ENCODE measurements at regions not wholly inside any gene's neighbourhood (a gene's known extent, or its start where the extent isn't known, plus 50 kb on each side); places are given as distances from the start of the nearest gene placed in this dataset.

DNA sequence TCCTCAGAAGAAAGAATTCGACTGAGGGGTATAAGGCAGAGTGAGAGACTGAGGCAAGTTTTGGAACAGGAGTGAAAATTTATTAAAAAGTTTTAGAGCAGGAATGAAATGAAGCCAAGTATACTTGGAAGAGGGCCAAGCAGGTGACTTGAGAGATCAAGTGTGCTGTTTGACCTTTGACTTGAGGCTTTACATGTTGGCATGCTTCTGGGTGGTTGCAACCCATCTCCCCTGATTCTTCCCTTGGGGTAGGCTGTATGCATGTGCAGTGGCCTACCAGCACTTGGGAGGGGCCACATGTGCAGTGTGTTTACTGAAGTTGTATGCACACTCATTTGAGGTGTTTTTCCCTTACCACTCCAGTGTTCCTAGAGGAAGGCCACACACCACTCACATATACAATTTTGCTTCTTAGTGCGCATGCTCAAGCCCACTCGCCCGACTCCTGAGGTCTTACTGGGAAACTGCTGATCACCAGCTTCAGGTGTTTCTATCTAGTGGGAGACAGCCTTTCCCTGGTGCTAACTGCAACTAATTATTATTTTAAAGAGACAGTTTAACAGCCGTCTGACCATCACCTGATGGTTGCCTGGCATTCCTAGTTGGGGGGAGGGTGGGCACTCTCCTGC, 61.5 kb upstream of the CADPS start:
- TF ChIP-seq CTCF (IDR thresholded peaks at IDR 0.05) (no peak), POLR2A (IDR thresholded peaks at IDR 0.05) (no peak)
